ENCODE measurements at regions not wholly inside any gene's neighbourhood (a gene's known extent, or its start where the extent isn't known, plus 50 kb on each side); places are given as distances from the start of the nearest gene placed in this dataset.

- H3K9me3 ChIP-seq (ENCODE audit: low read length): no peaks in the 10 kb centered on the region
- POLR2A ChIA-PET: no interaction called here
- no peak overlapping the region for H3K27ac ChIP-seq (ENCODE audit: extremely low read length, insufficient read depth, low read length)
- no peaks in the 10 kb centered on the region for H3K27me3 ChIP-seq (ENCODE audit: control insufficient read depth in 1 of 2, insufficient read depth in 2 of 2, low read length in 2 of 2)
- H3K36me3 ChIP-seq (replicated peaks in 1 of 2; ENCODE audit: control insufficient read depth in 1 of 2, insufficient read depth in 2 of 2, low read length in 2 of 2): no peaks in the 10 kb centered on the region
- no peaks in the 10 kb centered on the region for H3K4me1 ChIP-seq (ENCODE audit: insufficient read depth, low read length)
- BruUV-seq (replicated peaks): no TSS peak
- H4K20me1 ChIP-seq (ENCODE audit: insufficient read depth, low read length): no peaks in the 10 kb centered on the region
- WGBS (ENCODE audit: low lambda C conversion rate): 4% methylated on average over 2 of the region's 2 CpGs
- in situ Hi-C loops (cut with HindIII; ENCODE audit: extremely low pct_ligation_motif_present, low pct_unique_long_range_greater_than_20kb) (no loop called here), intact Hi-C loops (cut with micrococcal nuclease; ENCODE audit: unreplicated experiment) (no loop called here)
- H3K9ac ChIP-seq (ENCODE audit: insufficient read depth, low read depth, low read length): no peak overlapping the region
- no peak overlapping the region for H2AFZ ChIP-seq (ENCODE audit: low read length)
- TF ChIP-seq ZNF331 (CRISPR knock-in tag; IDR thresholded peaks at IDR 0.05) (no peak), SMC3 (IDR thresholded peaks at IDR 0.05; ENCODE audit: low read length) (no peak), FOXA1 (IDR thresholded peaks at IDR 0.05) (no peak), FOXA1 (CRISPR knock-in tag; IDR thresholded peaks at IDR 0.05) (no peak), MXD4 (CRISPR knock-in tag; IDR thresholded peaks at IDR 0.05) (no peak), SIN3B (IDR thresholded peaks at IDR 0.05; ENCODE audit: low read length) (no peak), ZBTB8A (CRISPR knock-in tag; IDR thresholded peaks at IDR 0.05; ENCODE audit: borderline replicate concordance, low read depth) (no peak), GABPB1 (CRISPR knock-in tag; IDR thresholded peaks at IDR 0.05) (no peak), ZNF709 (CRISPR knock-in tag; IDR thresholded peaks at IDR 0.05) (no peak), ZNF883 (CRISPR knock-in tag; IDR thresholded peaks at IDR 0.05; ENCODE audit: not compliant biosample characterization) (no peak), RBAK (CRISPR knock-in tag; IDR thresholded peaks at IDR 0.05) (no peak), HNRNPUL1 (IDR thresholded peaks at IDR 0.05; ENCODE audit: low read depth, low read length) (no peak), MAFF (IDR thresholded peaks at IDR 0.05; ENCODE audit: low read depth, low read length) (no peak), MAFG (CRISPR knock-in tag; IDR thresholded peaks at IDR 0.05) (no peak), ETV5 (CRISPR knock-in tag; IDR thresholded peaks at IDR 0.05; ENCODE audit: borderline replicate concordance) (no peak), ASH2L (IDR thresholded peaks at IDR 0.05; ENCODE audit: insufficient read length, low read depth, low read length) (no peak), FOXM1 (CRISPR knock-in tag; IDR thresholded peaks at IDR 0.05) (no peak), CAMTA2 (CRISPR knock-in tag; IDR thresholded peaks at IDR 0.05; ENCODE audit: borderline replicate concordance) (no peak), SRY (CRISPR knock-in tag; IDR thresholded peaks at IDR 0.05) (no peak), ZSCAN5A (CRISPR knock-in tag; IDR thresholded peaks at IDR 0.05; ENCODE audit: borderline replicate concordance) (no peak), KLF6 (CRISPR knock-in tag; IDR thresholded peaks at IDR 0.05) (no peak)
- ATAC-seq: no peak
- no peak for DNase-seq (ENCODE audit: low spot score)
- H3K4me3 ChIP-seq (replicated peaks in 1 of 3; ENCODE audit: insufficient read depth in 1 of 3, low read depth in 2 of 3, low read length in 3 of 3): no peak overlapping the region
- H3K4me2 ChIP-seq (ENCODE audit: low read depth, low read length): no peak overlapping the region
- H3K79me2 ChIP-seq (ENCODE audit: insufficient read depth, low read length): no peaks in the 10 kb centered on the region
- FAIRE-seq: no peak
- CTCF ChIA-PET (ENCODE audit: low intra/inter-chr PET ratio, low total read pairs): no interaction called here
Observed at GRCh38 chr4:166481055-166481454, 608.0 kb downstream of the TLL1 start.
